ENCODE measurements at regions not wholly inside any gene's neighbourhood (a gene's known extent, or its start where the extent isn't known, plus 50 kb on each side); places are given as distances from the start of the nearest gene placed in this dataset.

DNA sequence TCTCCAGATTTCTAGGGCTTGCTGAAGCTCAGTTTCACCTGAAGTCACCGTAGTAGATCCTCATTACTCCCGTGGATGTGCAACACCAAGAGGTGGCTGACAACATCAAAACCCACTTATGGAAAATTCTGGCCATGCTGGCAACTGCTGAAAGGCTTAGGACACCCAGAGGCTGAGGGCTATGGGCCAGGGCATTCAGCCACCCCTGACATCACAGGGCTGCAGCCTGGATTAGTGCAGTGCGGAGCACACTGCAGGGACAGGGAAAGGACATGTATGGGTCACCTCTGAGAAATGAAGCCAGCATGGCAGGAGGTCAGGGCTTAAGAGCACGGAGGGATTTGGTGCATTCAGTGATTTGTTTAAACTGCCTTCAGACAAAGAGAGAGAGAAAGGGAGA lies 300.6 kb downstream of the TDRD15 start:
- ChIA-PET CTCF (no interaction called here), POLR2A (no interaction called here)
- H3K36me3 Mint-ChIP-seq (ENCODE audit: insufficient read depth, unreplicated experiment): no peaks in the 10 kb centered on the region
- peaks cover 7% of the 10 kb centered on the region for H3K9me3 Mint-ChIP-seq (ENCODE audit: unreplicated experiment)
- no peak overlapping the region for H3K4me3 Mint-ChIP-seq (ENCODE audit: unreplicated experiment)
- no peaks in the 10 kb centered on the region for H3K27me3 ChIP-seq (replicated peaks; ENCODE audit: control insufficient read depth, insufficient read depth, low read length)
- DNase-seq: no peak
- intact Hi-C loops (cut with micrococcal nuclease; ENCODE audit: unreplicated experiment): no loop called here
- no peaks in the 10 kb centered on the region for H3K36me3 ChIP-seq (ENCODE audit: control insufficient read depth, insufficient read depth, low read length)
- no TSS peak for BruUV-seq (replicated peaks)
- H3K9me3 ChIP-seq: no peaks in the 10 kb centered on the region
- TF ChIP-seq CTCF (IDR thresholded peaks at IDR 0.05; ENCODE audit: insufficient read depth in 1 of 2, low read depth in 1 of 2, low read length in 1 of 2, severe bottlenecking in 1 of 2, unreplicated experiment in 1 of 2): no peak
- H3K4me3 ChIP-seq (ENCODE audit: low read depth, low read length): no peak overlapping the region
- H3K27ac Mint-ChIP-seq (ENCODE audit: unreplicated experiment): no peak overlapping the region
- H3K4me1 ChIP-seq: no peaks in the 10 kb centered on the region
- no peaks in the 10 kb centered on the region for H3K4me1 Mint-ChIP-seq (ENCODE audit: low read depth, unreplicated experiment)
- H3K27me3 Mint-ChIP-seq (ENCODE audit: insufficient read depth, unreplicated experiment): no peaks in the 10 kb centered on the region

DNA sequence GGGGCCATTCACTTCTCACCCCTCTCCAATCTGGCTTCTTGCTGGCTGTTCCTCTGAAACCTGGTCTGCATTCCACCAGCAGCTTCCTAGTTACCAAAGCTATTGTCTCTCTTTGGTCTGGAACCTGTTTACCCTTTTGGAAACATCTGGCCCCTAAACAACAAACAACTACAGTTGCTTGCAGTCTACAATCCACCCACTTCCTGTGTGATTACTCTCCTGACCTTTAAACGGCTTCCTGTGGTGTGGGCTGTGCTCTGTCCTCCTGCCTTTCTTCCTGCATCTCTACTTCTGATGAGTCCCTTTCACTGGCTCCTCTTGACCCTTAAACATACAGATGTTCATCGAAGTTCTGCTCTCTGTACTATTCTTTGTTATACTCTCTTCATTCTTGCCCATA lies 303.8 kb downstream of the TDRD15 start:
- H3K27ac Mint-ChIP-seq (ENCODE audit: unreplicated experiment): no peak overlapping the region
- H3K27me3 ChIP-seq (replicated peaks; ENCODE audit: control insufficient read depth, insufficient read depth, low read length): no peaks in the 10 kb centered on the region
- CTCF ChIA-PET: no interaction called here
- BruUV-seq (replicated peaks): no TSS peak
- POLR2A ChIA-PET: no interaction called here
- intact Hi-C loops (cut with micrococcal nuclease; ENCODE audit: unreplicated experiment): no loop called here
- no peaks in the 10 kb centered on the region for H3K9me3 ChIP-seq
- H3K27me3 Mint-ChIP-seq (ENCODE audit: insufficient read depth, unreplicated experiment): no peaks in the 10 kb centered on the region
- no peak for TF ChIP-seq CTCF (IDR thresholded peaks at IDR 0.05; ENCODE audit: insufficient read depth in 1 of 2, low read depth in 1 of 2, low read length in 1 of 2, severe bottlenecking in 1 of 2, unreplicated experiment in 1 of 2)
- no peaks in the 10 kb centered on the region for H3K4me1 ChIP-seq
- no peak overlapping the region for H3K4me3 Mint-ChIP-seq (ENCODE audit: unreplicated experiment)
- DNase-seq: no peak
- H3K9me3 Mint-ChIP-seq (ENCODE audit: unreplicated experiment): peaks cover 7% of the 10 kb centered on the region
- no peaks in the 10 kb centered on the region for H3K4me1 Mint-ChIP-seq (ENCODE audit: low read depth, unreplicated experiment)
- H3K4me3 ChIP-seq (ENCODE audit: low read depth, low read length): no peak overlapping the region
- no peaks in the 10 kb centered on the region for H3K36me3 ChIP-seq (ENCODE audit: control insufficient read depth, insufficient read depth, low read length)
- no peaks in the 10 kb centered on the region for H3K36me3 Mint-ChIP-seq (ENCODE audit: insufficient read depth, unreplicated experiment)

GRCh38 chr2:21428754-21429153 lies 305.0 kb downstream of the TDRD15 start:
- TF ChIP-seq CTCF (IDR thresholded peaks at IDR 0.05; ENCODE audit: insufficient read depth in 1 of 2, low read depth in 1 of 2, low read length in 1 of 2, severe bottlenecking in 1 of 2, unreplicated experiment in 1 of 2): no peak
- H3K4me3 Mint-ChIP-seq (ENCODE audit: unreplicated experiment): no peak overlapping the region
- peaks cover 7% of the 10 kb centered on the region for H3K9me3 Mint-ChIP-seq (ENCODE audit: unreplicated experiment)
- ChIA-PET POLR2A (no interaction called here), CTCF (no interaction called here)
- intact Hi-C loops (cut with micrococcal nuclease; ENCODE audit: unreplicated experiment): no loop called here
- Histone ChIP-seq H3K9me3 (no peaks in the 10 kb centered on the region), H3K27me3 (replicated peaks; ENCODE audit: control insufficient read depth, insufficient read depth, low read length) (no peaks in the 10 kb centered on the region), H3K4me1 (no peaks in the 10 kb centered on the region), H3K36me3 (ENCODE audit: control insufficient read depth, insufficient read depth, low read length) (no peaks in the 10 kb centered on the region), H3K4me3 (ENCODE audit: low read depth, low read length) (no peak overlapping the region)
- H3K27me3 Mint-ChIP-seq (ENCODE audit: insufficient read depth, unreplicated experiment): peaks cover 3% of the 10 kb centered on the region
- H3K4me1 Mint-ChIP-seq (ENCODE audit: low read depth, unreplicated experiment): no peaks in the 10 kb centered on the region
- H3K36me3 Mint-ChIP-seq (ENCODE audit: insufficient read depth, unreplicated experiment): no peaks in the 10 kb centered on the region
- no TSS peak for BruUV-seq (replicated peaks)
- no peak overlapping the region for H3K27ac Mint-ChIP-seq (ENCODE audit: unreplicated experiment)
- no peak for DNase-seq

Data from Caco-2 (cell line).